BLaER1 treated with 17β-estradiol and CSF1 and Interleukin-3, amounts not matched to agents 10 nM and 100 nM (cell line): ENCODE measurements at regions not wholly inside any gene's neighbourhood (a gene's known extent, or its start where the extent isn't known, plus 50 kb on each side); places are given as distances from the start of the nearest gene placed in this dataset.

Experiments
- H3K27ac ChIP-seq, 11 experiments: shearing (Covaris generic); formaldehyde crosslinking; 2 replicates each; pipeline ENCODE4 v1.8.1; 2022
- H3K27me3 ChIP-seq, 11 experiments: shearing (Covaris generic); formaldehyde crosslinking; 2 replicates each; pipeline ENCODE4 v1.8.1; 2022
- H3K36me3 ChIP-seq, 11 experiments: shearing (Covaris generic); formaldehyde crosslinking; 2 replicates each; pipeline ENCODE4 v1.8.1; 2022
- H3K4me1 ChIP-seq, 10 experiments: shearing (Covaris generic); formaldehyde crosslinking; 2 replicates each; pipeline ENCODE4 v1.8.1; 2022
- H3K4me2 ChIP-seq, 11 experiments: shearing (Covaris generic); formaldehyde crosslinking; 2 replicates each; pipeline ENCODE4 v1.8.1; 2022
- H3K4me3 ChIP-seq, 10 experiments: shearing (Covaris generic); formaldehyde crosslinking; 2 replicates each; pipeline ENCODE4 v1.8.1; 2022
- H3K9ac ChIP-seq, 11 experiments: shearing (Covaris generic); formaldehyde crosslinking; 2 replicates each; pipeline ENCODE4 v1.8.1; 2022
- H3K9me3 ChIP-seq, 11 experiments: shearing (Covaris generic); formaldehyde crosslinking; replicated peaks in 1 of 11; 2 replicates each; pipeline ENCODE4 v1.8.1; 2022
- H4K20me1 ChIP-seq, 11 experiments: shearing (Covaris generic); formaldehyde crosslinking; 2 replicates each; pipeline ENCODE4 v1.8.1; 2022
- Cebpa-rat ChIP-seq, 11 experiments: shearing (Covaris generic); IDR thresholded peaks; 2 replicates each; pipeline ENCODE4 v1.8.1; 2022

GRCh38 chr9:89862316-89862715 lies 257.5 kb downstream of the GADD45G start:
- no peak for TF ChIP-seq Cebpa-rat (IDR thresholded peaks at IDR 0.05)
- Histone ChIP-seq H3K4me2 (peak overlapping the region in 4 of 11 experiments; percentile 29 to 89 (median 84); a peak in 6 of 22 replicates), H3K27ac (no peak overlapping the region), H3K36me3 (no peaks in the 10 kb centered on the region), H4K20me1 (peaks cover 0 to 9% (median 0%) of the 10 kb centered on the region in 11 experiments; a peak in 4 of 22 replicates), H3K9me3 (peaks cover 0 to 2% (median 0%) of the 10 kb centered on the region in 11 experiments; a peak in 2 of 22 replicates), H3K4me3 (no peak overlapping the region), H3K27me3 (peaks cover 0 to 8% (median 0%) of the 10 kb centered on the region in 11 experiments; a peak in 1 of 22 replicates), H3K9ac (no peak overlapping the region), H3K4me1 (peaks cover 15 to 47% (median 40%) of the 10 kb centered on the region in 10 experiments)

GRCh38 chr9:89863141-89863540 lies 258.3 kb downstream of the GADD45G start:
- H3K27ac ChIP-seq = no peak overlapping the region
- no peak overlapping the region for H3K9ac ChIP-seq
- TF ChIP-seq Cebpa-rat (IDR thresholded peaks at IDR 0.05) = no peak
- peaks cover 0 to 8% (median 0%) of the 10 kb centered on the region in 11 experiments; a peak in 1 of 22 replicates for H3K27me3 ChIP-seq
- H3K4me1 ChIP-seq = peaks cover 15 to 47% (median 40%) of the 10 kb centered on the region in 10 experiments
- H3K4me2 ChIP-seq = peak overlapping the region in 8 of 11 experiments; percentile 29 to 89 (median 85); a peak in 12 of 22 replicates
- H3K4me3 ChIP-seq = no peak overlapping the region
- peaks cover 0 to 1% (median 0%) of the 10 kb centered on the region in 11 experiments; a peak in 2 of 22 replicates for H3K9me3 ChIP-seq
- peaks cover 0 to 9% (median 0%) of the 10 kb centered on the region in 11 experiments; a peak in 4 of 22 replicates for H4K20me1 ChIP-seq
- H3K36me3 ChIP-seq = no peaks in the 10 kb centered on the region

- H4K20me1 ChIP-seq = peaks cover 0 to 9% (median 0%) of the 10 kb centered on the region in 11 experiments; a peak in 4 of 22 replicates
- no peak overlapping the region for H3K4me3 ChIP-seq
- peaks cover 15 to 52% (median 40%) of the 10 kb centered on the region in 10 experiments for H3K4me1 ChIP-seq
- H3K9me3 ChIP-seq = no peaks in the 10 kb centered on the region
- H3K36me3 ChIP-seq = no peaks in the 10 kb centered on the region
- H3K4me2 ChIP-seq = peak overlapping the region in 9 of 11 experiments; percentile 67 to 89 (median 84); a peak in 18 of 22 replicates
- peak overlapping the region in 1 of 11 experiments; percentile 35; a peak in 2 of 22 replicates for H3K27ac ChIP-seq
- H3K27me3 ChIP-seq = peaks cover 0 to 8% (median 0%) of the 10 kb centered on the region in 11 experiments; a peak in 1 of 22 replicates
- TF ChIP-seq Cebpa-rat (IDR thresholded peaks at IDR 0.05) = no peak
- H3K9ac ChIP-seq = peak overlapping the region in 2 of 11 experiments; percentile 12 to 50; a peak in 2 of 22 replicates
Observed at GRCh38 chr9:89863837-89864236, 259.0 kb downstream of the GADD45G start.

GRCh38 chr9:89864257-89864656 lies 259.4 kb downstream of the GADD45G start:
- Histone ChIP-seq H3K9ac (peak overlapping the region in 3 of 11 experiments; percentile 12 to 50 (median 23); a peak in 4 of 22 replicates), H3K27ac (peak overlapping the region in 2 of 11 experiments; percentile 9 to 35; a peak in 2 of 22 replicates), H4K20me1 (peaks cover 0 to 9% (median 0%) of the 10 kb centered on the region in 11 experiments; a peak in 4 of 22 replicates), H3K36me3 (no peaks in the 10 kb centered on the region), H3K27me3 (peaks cover 0 to 8% (median 0%) of the 10 kb centered on the region in 11 experiments; a peak in 1 of 22 replicates), H3K9me3 (no peaks in the 10 kb centered on the region), H3K4me3 (no peak overlapping the region), H3K4me1 (peaks cover 15 to 56% (median 42%) of the 10 kb centered on the region in 10 experiments), H3K4me2 (peak overlapping the region in 9 of 11 experiments; percentile 67 to 89 (median 84); a peak in 18 of 22 replicates)
- TF ChIP-seq Cebpa-rat (IDR thresholded peaks at IDR 0.05) = no peak

- no peak overlapping the region for H3K4me3 ChIP-seq
- H3K27ac ChIP-seq = peak overlapping the region in 2 of 11 experiments; percentile 5 to 35; a peak in 1 of 22 replicates
- H3K9me3 ChIP-seq = no peaks in the 10 kb centered on the region
- no peak for TF ChIP-seq Cebpa-rat (IDR thresholded peaks at IDR 0.05)
- H3K27me3 ChIP-seq = peaks cover 0 to 8% (median 0%) of the 10 kb centered on the region in 11 experiments; a peak in 1 of 22 replicates
- H3K4me2 ChIP-seq = peak overlapping the region; percentile 5 to 89 (median 83); a peak in 19 of 22 replicates
- H3K4me1 ChIP-seq = peaks cover 15 to 60% (median 47%) of the 10 kb centered on the region in 10 experiments
- no peaks in the 10 kb centered on the region for H3K36me3 ChIP-seq
- H3K9ac ChIP-seq = peak overlapping the region in 1 of 11 experiments; percentile 50; a peak in 2 of 22 replicates
- H4K20me1 ChIP-seq = peaks cover 0 to 9% (median 0%) of the 10 kb centered on the region in 11 experiments; a peak in 4 of 22 replicates
Observed at GRCh38 chr9:89864731-89865130, 259.9 kb downstream of the GADD45G start.

GRCh38 chr9:89865357-89865756 lies 260.5 kb downstream of the GADD45G start:
- Histone ChIP-seq H3K4me1 (peaks cover 15 to 67% (median 53%) of the 10 kb centered on the region in 10 experiments), H3K9ac (0 out of 22 replicates have a peak overlapping the region, but pooled peaks of 1 of the 11 experiments have one; percentile 5), H3K27me3 (peaks cover 0 to 8% (median 0%) of the 10 kb centered on the region in 11 experiments; a peak in 1 of 22 replicates), H3K9me3 (no peaks in the 10 kb centered on the region), H3K4me3 (no peak overlapping the region), H3K4me2 (peak overlapping the region; percentile 5 to 89 (median 83)), H3K27ac (peak overlapping the region in 1 of 11 experiments; percentile 5; a peak in 1 of 22 replicates), H3K36me3 (no peaks in the 10 kb centered on the region), H4K20me1 (peaks cover 0 to 9% (median 0%) of the 10 kb centered on the region in 11 experiments; a peak in 4 of 22 replicates)
- TF ChIP-seq Cebpa-rat (IDR thresholded peaks at IDR 0.05) = no peak

- peaks cover 0 to 8% (median 0%) of the 10 kb centered on the region in 11 experiments; a peak in 1 of 22 replicates for H3K27me3 ChIP-seq
- H3K4me3 ChIP-seq = no peak overlapping the region
- H3K9me3 ChIP-seq = no peaks in the 10 kb centered on the region
- TF ChIP-seq Cebpa-rat (IDR thresholded peaks at IDR 0.05) = no peak
- H3K27ac ChIP-seq = no peak overlapping the region
- H3K36me3 ChIP-seq = no peaks in the 10 kb centered on the region
- H3K4me2 ChIP-seq = peak overlapping the region; percentile 5 to 89 (median 83)
- H4K20me1 ChIP-seq = peaks cover 0 to 9% (median 0%) of the 10 kb centered on the region in 11 experiments; a peak in 4 of 22 replicates
- H3K4me1 ChIP-seq = peaks cover 15 to 73% (median 55%) of the 10 kb centered on the region in 10 experiments
- 0 out of 22 replicates have a peak overlapping the region, but pooled peaks of 1 of the 11 experiments have one; percentile 5 for H3K9ac ChIP-seq
Observed at GRCh38 chr9:89865981-89866380, 261.2 kb downstream of the GADD45G start.

- peaks cover 0 to 8% (median 0%) of the 10 kb centered on the region in 11 experiments; a peak in 1 of 22 replicates for H3K27me3 ChIP-seq
- H3K4me1 ChIP-seq = peaks cover 15 to 77% (median 56%) of the 10 kb centered on the region in 10 experiments
- no peak for TF ChIP-seq Cebpa-rat (IDR thresholded peaks at IDR 0.05)
- H3K27ac ChIP-seq = no peak overlapping the region
- no peaks in the 10 kb centered on the region for H3K9me3 ChIP-seq
- H4K20me1 ChIP-seq = peaks cover 0 to 9% (median 0%) of the 10 kb centered on the region in 11 experiments; a peak in 4 of 22 replicates
- no peak overlapping the region for H3K9ac ChIP-seq
- no peaks in the 10 kb centered on the region for H3K36me3 ChIP-seq
- no peak overlapping the region for H3K4me3 ChIP-seq
- peak overlapping the region in 6 of 11 experiments; percentile 83 to 89 (median 87); a peak in 8 of 22 replicates for H3K4me2 ChIP-seq
Observed at GRCh38 chr9:89866701-89867100, 261.9 kb downstream of the GADD45G start.

GRCh38 chr9:89868100-89868499 lies 263.3 kb downstream of the GADD45G start:
- no peak overlapping the region for H3K27ac ChIP-seq
- peaks cover 0 to 9% (median 0%) of the 10 kb centered on the region in 11 experiments; a peak in 4 of 22 replicates for H4K20me1 ChIP-seq
- no peak overlapping the region for H3K4me2 ChIP-seq
- no peak overlapping the region for H3K9ac ChIP-seq
- no peak overlapping the region for H3K4me3 ChIP-seq
- TF ChIP-seq Cebpa-rat (IDR thresholded peaks at IDR 0.05) = no peak
- no peaks in the 10 kb centered on the region for H3K36me3 ChIP-seq
- peaks cover 0 to 8% (median 0%) of the 10 kb centered on the region in 11 experiments; a peak in 1 of 22 replicates for H3K27me3 ChIP-seq
- H3K4me1 ChIP-seq = peaks cover 24 to 81% (median 63%) of the 10 kb centered on the region in 10 experiments
- H3K9me3 ChIP-seq = no peaks in the 10 kb centered on the region
